SH-SY5Y (cell line): ENCODE measurements at regions not wholly inside any gene's neighbourhood (a gene's known extent, or its start where the extent isn't known, plus 50 kb on each side); places are given as distances from the start of the nearest gene placed in this dataset.

Experiments used
- GATA2 ChIP-seq: IDR thresholded peaks from 2 replicates; pipeline ENCODE4 v1.6.1; 2011; ENCODE audit warnings: mild to moderate bottlenecking, low read depth, low read length
- GATA3 ChIP-seq: IDR thresholded peaks from 2 replicates; pipeline ENCODE4 v1.6.1; 2011; ENCODE audit warnings: low read depth, mild to moderate bottlenecking, low read length, moderate library complexity

- TF ChIP-seq GATA2 (no peak), GATA3 (no peak)
Measured at GRCh38 chr10:78165617-78166016, 132.0 kb downstream of the RPS24 start.
